ENCODE measurements at regions not wholly inside any gene's neighbourhood (a gene's known extent, or its start where the extent isn't known, plus 50 kb on each side); places are given as distances from the start of the nearest gene placed in this dataset.

DNA sequence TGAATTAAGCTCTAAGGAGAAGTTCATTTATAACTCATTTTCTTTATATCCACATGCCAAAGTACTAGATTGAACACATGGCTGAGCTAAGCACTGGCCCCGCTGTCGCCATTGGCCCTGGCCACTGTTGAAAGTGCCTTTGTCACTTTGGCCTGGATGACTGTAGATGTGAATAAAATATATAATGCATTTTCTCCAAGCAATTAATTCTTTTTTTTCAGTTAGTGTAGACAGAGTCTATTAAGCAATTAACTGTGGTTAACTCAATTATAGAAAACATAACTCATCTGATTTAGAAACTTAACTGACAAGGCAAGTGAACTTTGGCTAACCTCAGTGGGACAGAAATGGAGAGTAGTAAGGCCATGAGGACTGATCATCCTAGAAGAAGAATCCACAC is 965.6 kb downstream of the EFNB2 start:
- TF ChIP-seq, protein P1, sequence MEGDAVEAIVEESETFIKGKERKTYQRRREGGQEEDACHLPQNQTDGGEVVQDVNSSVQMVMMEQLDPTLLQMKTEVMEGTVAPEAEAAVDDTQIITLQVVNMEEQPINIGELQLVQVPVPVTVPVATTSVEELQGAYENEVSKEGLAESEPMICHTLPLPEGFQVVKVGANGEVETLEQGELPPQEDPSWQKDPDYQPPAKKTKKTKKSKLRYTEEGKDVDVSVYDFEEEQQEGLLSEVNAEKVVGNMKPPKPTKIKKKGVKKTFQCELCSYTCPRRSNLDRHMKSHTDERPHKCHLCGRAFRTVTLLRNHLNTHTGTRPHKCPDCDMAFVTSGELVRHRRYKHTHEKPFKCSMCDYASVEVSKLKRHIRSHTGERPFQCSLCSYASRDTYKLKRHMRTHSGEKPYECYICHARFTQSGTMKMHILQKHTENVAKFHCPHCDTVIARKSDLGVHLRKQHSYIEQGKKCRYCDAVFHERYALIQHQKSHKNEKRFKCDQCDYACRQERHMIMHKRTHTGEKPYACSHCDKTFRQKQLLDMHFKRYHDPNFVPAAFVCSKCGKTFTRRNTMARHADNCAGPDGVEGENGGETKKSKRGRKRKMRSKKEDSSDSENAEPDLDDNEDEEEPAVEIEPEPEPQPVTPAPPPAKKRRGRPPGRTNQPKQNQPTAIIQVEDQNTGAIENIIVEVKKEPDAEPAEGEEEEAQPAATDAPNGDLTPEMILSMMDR (conservative IDR thresholded peaks at IDR 0.05; ENCODE audit: low read depth, low read length) = no peak
- TF ChIP-seq EZH2 (IDR thresholded peaks at IDR 0.05; ENCODE audit: low read length, unreplicated experiment) = no peak
